Activated T-helper 17 cell treated with anti-CD3 and anti-CD28 coated beads, Interleukin-2, amount 50 U/mL, for 72 hours (primary cell): ENCODE measurements at regions not wholly inside any gene's neighbourhood (a gene's known extent, or its start where the extent isn't known, plus 50 kb on each side); places are given as distances from the start of the nearest gene placed in this dataset.
"Not testable (repeated sequence)": the region's sequence is repeated elsewhere in the genome, so short reads cannot be mapped to it uniquely, and the experiment has no call there.

ENCODE experiments used
- ATAC-seq: fragments of 150-1000 bp; cut with Tn5 transposase; replicated peaks from 2 replicates; pipeline ENCODE4 v1.10.0; 2021; ENCODE audit warnings: mild to moderate bottlenecking, moderate library complexity
- H3K27ac Mint-ChIP-seq: one replicate; pipeline ENCODE4 v1.8.0; 2022; ENCODE audit warnings: mixed read lengths
- H3K27me3 Mint-ChIP-seq: one replicate; pipeline ENCODE4 v1.8.0; 2022; ENCODE audit warnings: mixed read lengths
- H3K36me3 Mint-ChIP-seq: one replicate; pipeline ENCODE4 v1.8.0; 2022; ENCODE audit warnings: low read depth, mild to moderate bottlenecking, mixed read lengths
- H3K4me1 Mint-ChIP-seq: one replicate; pipeline ENCODE4 v1.8.0; 2022; ENCODE audit warnings: mixed read lengths
- H3K4me3 Mint-ChIP-seq: one replicate; pipeline ENCODE4 v1.8.0; 2022; ENCODE audit warnings: mild to moderate bottlenecking, mixed read lengths
- H3K9me3 Mint-ChIP-seq: one replicate; pipeline ENCODE4 v1.8.0; 2022; ENCODE audit warnings: mixed read lengths

DNA sequence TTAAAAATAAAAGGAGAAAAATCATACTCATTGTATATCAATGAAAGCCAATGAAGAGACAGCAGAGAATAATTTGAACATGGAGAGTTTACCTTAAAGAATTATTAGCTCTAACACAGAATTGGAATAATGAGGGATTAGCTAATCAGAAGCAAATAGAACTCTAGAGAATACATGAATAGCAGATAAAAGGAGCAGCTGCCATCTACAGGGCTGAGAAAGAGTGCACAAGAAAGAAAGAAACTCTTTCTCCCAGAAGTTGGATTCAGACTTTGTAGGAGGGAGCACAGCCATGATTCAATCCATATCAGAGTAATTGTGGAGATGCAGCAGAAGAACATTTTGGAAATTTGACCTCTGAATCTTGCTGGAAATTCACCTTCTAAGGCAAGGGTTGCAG is 1171.2 kb downstream of the PLA2G4A start:
- no peak for ATAC-seq
- no peak overlapping the region for H3K27ac Mint-ChIP-seq

GRCh38 chr1:188003687-188004086 is 1174.9 kb downstream of the PLA2G4A start:
- not testable (repeated sequence) for H3K4me1 Mint-ChIP-seq, H3K9me3 Mint-ChIP-seq, H3K27me3 Mint-ChIP-seq, H3K4me3 Mint-ChIP-seq, ATAC-seq, H3K36me3 Mint-ChIP-seq, H3K27ac Mint-ChIP-seq

More for the DNA sequence above, 1171.2 kb downstream of the PLA2G4A start:
- H3K4me1 Mint-ChIP-seq, result no peaks in the 10 kb centered on the region
- H3K36me3 Mint-ChIP-seq, result no peaks in the 10 kb centered on the region
- H3K9me3 Mint-ChIP-seq, result peaks cover 4% of the 10 kb centered on the region
- no peaks in the 10 kb centered on the region for H3K27me3 Mint-ChIP-seq
- no peak overlapping the region for H3K4me3 Mint-ChIP-seq

GRCh38 chr1:188004849-188005248 is 1176.1 kb downstream of the PLA2G4A start:
- no peak overlapping the region for H3K27ac Mint-ChIP-seq
- ATAC-seq, result no peak
- H3K36me3 Mint-ChIP-seq, result no peaks in the 10 kb centered on the region
- no peaks in the 10 kb centered on the region for H3K27me3 Mint-ChIP-seq
- no peaks in the 10 kb centered on the region for H3K4me1 Mint-ChIP-seq
- no peak overlapping the region for H3K4me3 Mint-ChIP-seq
- peaks cover 2% of the 10 kb centered on the region for H3K9me3 Mint-ChIP-seq

GRCh38 chr1:188006354-188006753 is 1177.6 kb downstream of the PLA2G4A start:
- Mint-ChIP-seq H3K4me3 (no peak overlapping the region), H3K4me1 (no peaks in the 10 kb centered on the region), H3K27me3 (no peaks in the 10 kb centered on the region), H3K27ac (no peak overlapping the region), H3K36me3 (no peaks in the 10 kb centered on the region), H3K9me3 (no peaks in the 10 kb centered on the region)
- no peak for ATAC-seq

DNA sequence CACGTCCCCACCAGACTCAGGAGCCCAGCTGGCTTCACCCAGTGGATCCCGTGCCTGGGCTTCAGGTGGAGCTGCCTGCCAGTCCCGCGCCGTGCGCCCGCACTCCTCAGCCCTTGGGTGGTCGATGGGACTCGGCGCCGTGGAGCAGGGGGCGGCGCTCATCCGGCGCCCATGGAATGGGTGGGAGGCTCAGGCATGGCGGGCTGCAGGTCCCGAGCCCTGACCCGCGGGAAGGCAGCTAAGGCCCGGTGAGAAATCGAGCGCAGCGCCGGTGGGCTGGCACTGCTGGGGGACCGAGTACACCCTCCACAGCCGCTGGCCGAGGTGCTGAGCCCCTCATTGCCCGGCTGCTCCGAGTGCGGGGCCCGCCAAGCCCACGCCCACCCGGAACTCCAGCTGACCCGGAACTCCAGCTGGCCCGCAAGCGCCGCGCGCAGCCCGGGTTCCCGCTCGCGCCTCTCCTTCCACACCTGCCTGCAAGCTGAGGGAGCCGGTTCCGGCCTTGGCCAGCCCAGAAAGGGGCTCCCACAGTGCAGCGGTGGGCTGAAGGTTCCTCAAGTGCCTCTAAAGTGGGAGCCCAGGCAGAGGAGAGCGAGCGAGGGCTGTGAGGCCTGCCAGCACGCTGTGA is 1184.6 kb downstream of the PLA2G4A start:
- H3K27me3 Mint-ChIP-seq, H3K27ac Mint-ChIP-seq, H3K9me3 Mint-ChIP-seq, H3K36me3 Mint-ChIP-seq, H3K4me1 Mint-ChIP-seq, H3K4me3 Mint-ChIP-seq, ATAC-seq: not testable (repeated sequence)

DNA sequence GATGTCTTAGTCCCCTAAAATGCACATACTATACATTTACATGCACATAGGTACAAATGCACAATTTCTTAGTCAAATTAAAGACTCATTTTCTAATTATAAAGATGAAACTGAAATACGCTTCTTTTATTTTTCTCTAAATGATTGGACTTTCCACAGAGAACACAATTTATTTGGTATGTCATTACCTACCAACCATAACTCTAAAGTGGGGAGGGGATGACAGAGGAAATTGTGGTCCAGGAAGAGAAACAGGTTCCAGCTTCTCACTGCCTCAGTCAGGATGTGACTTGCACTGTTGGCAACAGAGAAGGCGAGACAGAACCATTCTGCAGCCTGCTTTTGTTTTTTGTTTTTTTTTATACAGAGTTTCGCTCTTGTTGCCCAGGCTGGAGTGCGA is 1189.2 kb downstream of the PLA2G4A start:
- Mint-ChIP-seq H3K4me1 (no peaks in the 10 kb centered on the region), H3K4me3 (no peak overlapping the region), H3K9me3 (peaks cover 12% of the 10 kb centered on the region), H3K36me3 (no peaks in the 10 kb centered on the region), H3K27me3 (no peaks in the 10 kb centered on the region), H3K27ac (no peak overlapping the region)
- ATAC-seq, result no peak

DNA sequence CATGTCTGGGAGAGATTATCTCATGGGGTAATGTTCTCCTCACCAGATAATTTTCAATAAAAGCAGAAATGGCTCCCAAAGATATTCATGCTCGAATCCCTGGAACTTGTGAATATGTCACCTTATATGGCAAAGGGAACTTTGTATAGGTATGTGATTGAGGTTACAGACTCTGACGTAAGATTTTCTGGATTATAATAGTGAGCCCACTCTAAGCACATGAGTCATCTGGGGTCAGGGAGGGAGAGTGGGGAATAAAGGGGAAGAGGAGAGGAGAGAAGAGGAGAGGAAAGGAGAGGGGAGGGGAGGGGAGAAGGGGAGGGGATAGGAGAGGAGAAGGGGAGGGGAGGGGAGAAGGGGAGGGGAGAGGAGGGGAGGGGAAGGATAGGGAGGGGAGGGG is 1193.9 kb downstream of the PLA2G4A start:
- Mint-ChIP-seq H3K9me3 (peaks cover 12% of the 10 kb centered on the region), H3K27me3 (no peaks in the 10 kb centered on the region), H3K4me3 (no peak overlapping the region), H3K36me3 (no peaks in the 10 kb centered on the region), H3K4me1 (no peaks in the 10 kb centered on the region), H3K27ac (no peak overlapping the region)
- ATAC-seq, result no peak

DNA sequence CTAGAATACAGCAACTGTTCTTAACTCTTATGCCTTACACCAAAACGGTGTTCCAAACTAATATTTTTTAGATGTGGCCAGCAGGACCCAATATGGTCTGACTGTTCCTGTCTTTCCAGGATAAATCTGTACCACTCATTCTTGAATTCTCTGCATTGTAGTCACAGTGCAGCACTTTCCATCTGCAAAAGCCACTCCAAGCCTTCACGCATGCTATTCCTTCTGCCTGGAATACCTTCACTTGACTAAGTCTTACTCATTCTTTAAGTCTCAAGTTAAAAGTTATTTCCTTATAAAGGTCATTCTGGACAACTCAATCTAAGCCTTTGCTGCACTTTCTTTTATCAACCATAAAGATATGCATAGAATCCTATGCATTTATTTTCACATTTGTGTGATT is 1194.5 kb downstream of the PLA2G4A start:
- Mint-ChIP-seq H3K9me3 (peaks cover 12% of the 10 kb centered on the region), H3K36me3 (no peaks in the 10 kb centered on the region), H3K27ac (no peak overlapping the region), H3K4me1 (no peaks in the 10 kb centered on the region), H3K4me3 (no peak overlapping the region), H3K27me3 (no peaks in the 10 kb centered on the region)
- no peak for ATAC-seq

DNA sequence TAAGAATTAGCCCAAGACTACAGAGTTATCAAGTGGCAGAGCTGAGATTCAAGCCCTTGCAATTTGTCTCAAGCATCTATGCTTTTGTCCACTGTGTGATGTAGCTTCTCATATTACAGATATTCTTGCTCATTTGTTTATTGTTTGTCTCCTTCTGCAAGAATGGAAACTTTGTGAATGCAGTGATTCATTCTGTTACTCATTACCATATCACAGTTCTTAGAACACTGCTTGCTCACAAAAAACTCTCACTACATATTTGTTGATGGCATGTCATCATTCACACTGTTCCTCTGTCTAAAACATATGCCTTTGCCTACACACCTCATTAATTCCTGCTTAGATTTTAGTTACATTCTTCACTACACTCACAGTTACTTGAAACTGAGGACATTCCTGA is 1198.9 kb downstream of the PLA2G4A start:
- no peaks in the 10 kb centered on the region for H3K4me1 Mint-ChIP-seq
- peak; percentile 55 for ATAC-seq
- no peaks in the 10 kb centered on the region for H3K36me3 Mint-ChIP-seq
- H3K4me3 Mint-ChIP-seq, result no peak overlapping the region
- no peaks in the 10 kb centered on the region for H3K27me3 Mint-ChIP-seq
- H3K9me3 Mint-ChIP-seq, result peaks cover under 1% of the 10 kb centered on the region
- no peak overlapping the region for H3K27ac Mint-ChIP-seq

GRCh38 chr1:188037572-188037971 is 1208.8 kb downstream of the PLA2G4A start:
- not testable (repeated sequence) for ATAC-seq, H3K4me3 Mint-ChIP-seq, H3K27me3 Mint-ChIP-seq, H3K9me3 Mint-ChIP-seq, H3K4me1 Mint-ChIP-seq, H3K36me3 Mint-ChIP-seq, H3K27ac Mint-ChIP-seq

GRCh38 chr1:188043536-188044245 is 1214.9 kb downstream of the PLA2G4A start:
- H3K9me3 Mint-ChIP-seq, result peaks cover 21% of the 10 kb centered on the region
- ATAC-seq, result no peak
- H3K4me3 Mint-ChIP-seq, result no peak overlapping the region
- H3K36me3 Mint-ChIP-seq, result no peaks in the 10 kb centered on the region
- no peak overlapping the region for H3K27ac Mint-ChIP-seq
- H3K4me1 Mint-ChIP-seq, result no peaks in the 10 kb centered on the region
- H3K27me3 Mint-ChIP-seq, result no peaks in the 10 kb centered on the region

- peaks cover 15% of the 10 kb centered on the region for H3K9me3 Mint-ChIP-seq
These were observed 1221.5 kb downstream of the PLA2G4A start for GRCh38 chr1:188050250-188050649.

GRCh38 chr1:188056011-188056410 is 1227.3 kb downstream of the PLA2G4A start:
- H3K27me3 Mint-ChIP-seq, result no peaks in the 10 kb centered on the region
- no peaks in the 10 kb centered on the region for H3K4me1 Mint-ChIP-seq
- peaks cover 14% of the 10 kb centered on the region for H3K9me3 Mint-ChIP-seq
- no peak overlapping the region for H3K4me3 Mint-ChIP-seq
- H3K27ac Mint-ChIP-seq, result no peak overlapping the region
- ATAC-seq, result no peak
- no peaks in the 10 kb centered on the region for H3K36me3 Mint-ChIP-seq

More at GRCh38 chr1:188050250-188050649, 1221.5 kb downstream of the PLA2G4A start:
- Mint-ChIP-seq H3K27ac (no peak overlapping the region), H3K4me1 (no peaks in the 10 kb centered on the region), H3K4me3 (no peak overlapping the region), H3K27me3 (no peaks in the 10 kb centered on the region), H3K36me3 (no peaks in the 10 kb centered on the region)
- no peak for ATAC-seq

GRCh38 chr1:188058801-188059200 is 1230.1 kb downstream of the PLA2G4A start:
- H3K4me3 Mint-ChIP-seq, result no peak overlapping the region
- H3K27me3 Mint-ChIP-seq, result no peaks in the 10 kb centered on the region
- no peaks in the 10 kb centered on the region for H3K36me3 Mint-ChIP-seq

GRCh38 chr1:188061881-188062280 is 1233.1 kb downstream of the PLA2G4A start:
- ATAC-seq, result no peak
- Mint-ChIP-seq H3K4me3 (no peak overlapping the region), H3K4me1 (no peaks in the 10 kb centered on the region), H3K9me3 (peaks cover 26% of the 10 kb centered on the region), H3K27ac (no peak overlapping the region), H3K27me3 (no peaks in the 10 kb centered on the region), H3K36me3 (no peaks in the 10 kb centered on the region)

More at GRCh38 chr1:188058801-188059200, 1230.1 kb downstream of the PLA2G4A start:
- Mint-ChIP-seq H3K9me3 (peaks cover 14% of the 10 kb centered on the region), H3K4me1 (no peaks in the 10 kb centered on the region), H3K27ac (no peak overlapping the region)
- no peak for ATAC-seq
